Liver (tissue), 8 donors: ENCODE measurements at regions not wholly inside any gene's neighbourhood (a gene's known extent, or its start where the extent isn't known, plus 50 kb on each side); places are given as distances from the start of the nearest gene placed in this dataset.

Source experiments
- DNase-seq: peaks from one replicate; pipeline ENCODE4 v3.0.0-alpha.2; 2017; ENCODE audit warnings: low spot score
- H3K27ac ChIP-seq, 2 donors: one replicate each; pipeline ENCODE4 v1.7.0; 2013; ENCODE audit warnings: inconsistent platforms in 2 of 2, low read length in 2 of 2, control low read depth in 1 of 2, low read depth in 1 of 2, mild to moderate bottlenecking in 1 of 2
- H3K27me3 ChIP-seq, 4 donors: one replicate each; pipeline versions ENCODE4 v1.6.1 to v1.7.0; 2013; ENCODE audit warnings: low read length in 3 of 4, inconsistent platforms in 1 of 4, mild to moderate bottlenecking in 1 of 4, moderate library complexity in 1 of 4; ENCODE audit not compliant: control insufficient read depth in 4 of 4, insufficient read depth in 4 of 4
- H3K36me3 ChIP-seq, 4 donors: one replicate each; pipeline versions ENCODE4 v1.6.1 to v1.7.0; 2013; ENCODE audit warnings: low read length in 3 of 4, mild to moderate bottlenecking in 3 of 4, low read depth in 1 of 4, moderate library complexity in 1 of 4; ENCODE audit not compliant: control insufficient read depth in 4 of 4, insufficient read depth in 3 of 4
- H3K4me1 ChIP-seq, 4 donors: one replicate each; pipeline versions ENCODE4 v1.6.1 to v1.7.0; 2013; ENCODE audit warnings: low read length in 3 of 4, mild to moderate bottlenecking in 3 of 4, moderate library complexity in 1 of 4; ENCODE audit not compliant: control insufficient read depth in 4 of 4, insufficient read depth in 4 of 4
- H3K4me3 ChIP-seq, 3 donors: one replicate each; pipeline versions ENCODE4 v1.6.1 to v1.7.0; 2013; ENCODE audit warnings: low read length in 3 of 3, control low read depth in 1 of 3, low read depth in 1 of 3, mild to moderate bottlenecking in 1 of 3
- H3K9ac ChIP-seq, 2 donors: one replicate each; pipeline ENCODE4 v1.7.0; 2013; ENCODE audit warnings: low read length in 2 of 2, mild to moderate bottlenecking in 2 of 2, moderate library complexity in 2 of 2, control low read depth in 1 of 2, low read depth in 1 of 2
- H3K9me3 ChIP-seq, 4 donors: one replicate each; pipeline versions ENCODE4 v1.6.1 to v1.7.0; 2013; ENCODE audit warnings: low read length in 3 of 4; ENCODE audit not compliant: control insufficient read depth in 4 of 4
- ATF3 ChIP-seq: IDR thresholded peaks from 2 replicates; pipeline ENCODE4 v1.6.1; 2016; ENCODE audit warnings: antibody characterized with exemption
- CTCF ChIP-seq: fragments of 150-350 bp; IDR thresholded peaks from 2 replicates; pipeline ENCODE4 v1.5.1; 2017; ENCODE audit warnings: improper control_type of control experiment, low read depth, low read length; ENCODE audit not compliant: missing input control
- EGR1 ChIP-seq, 2 donors: IDR thresholded peaks; 2 replicates each; pipeline ENCODE4 v1.6.1; 2016 to 2018; ENCODE audit warnings: antibody characterized with exemption in 2 of 2, low read depth in 2 of 2
- FOXA1 ChIP-seq: IDR thresholded peaks from 2 replicates; pipeline ENCODE4 v1.6.1; 2016; ENCODE audit warnings: antibody characterized with exemption
- FOXA2 ChIP-seq: IDR thresholded peaks from 2 replicates; pipeline ENCODE4 v1.6.1; 2016; ENCODE audit warnings: antibody characterized with exemption
- GABPA ChIP-seq, 2 donors: IDR thresholded peaks in 1 of 2; conservative IDR thresholded peaks in 1 of 2; 2 replicates each; pipeline ENCODE4 v1.6.1; 2016; ENCODE audit warnings: antibody characterized with exemption in 2 of 2, mild to moderate bottlenecking in 1 of 2, moderate library complexity in 1 of 2
- HNF4A ChIP-seq, 2 donors: conservative IDR thresholded peaks; 2 replicates each; pipeline ENCODE4 v1.6.1; 2016; ENCODE audit warnings: antibody characterized with exemption in 2 of 2, mild to moderate bottlenecking in 2 of 2
- HNF4G ChIP-seq: IDR thresholded peaks from 2 replicates; pipeline ENCODE4 v1.6.1; 2016; ENCODE audit warnings: antibody characterized with exemption
- JUND ChIP-seq, 2 donors: IDR thresholded peaks; 2 replicates each; pipeline ENCODE4 v1.6.1; 2016; ENCODE audit warnings: antibody characterized with exemption in 2 of 2
- MAX ChIP-seq: IDR thresholded peaks from 2 replicates; pipeline ENCODE4 v1.6.1; 2016; ENCODE audit warnings: antibody characterized with exemption
- NR2F2 ChIP-seq: IDR thresholded peaks from 2 replicates; pipeline ENCODE4 v1.6.1; 2016; ENCODE audit warnings: antibody characterized with exemption
- RAD21 ChIP-seq, 2 donors: IDR thresholded peaks; 2 replicates each; pipeline ENCODE4 v1.6.1; 2016; ENCODE audit warnings: antibody characterized with exemption in 2 of 2, mild to moderate bottlenecking in 2 of 2
- REST ChIP-seq: IDR thresholded peaks from 2 replicates; pipeline ENCODE4 v1.6.1; 2016; ENCODE audit warnings: antibody characterized with exemption, mild to moderate bottlenecking
- RXRA ChIP-seq, 2 donors: IDR thresholded peaks; 2 replicates each; pipeline ENCODE4 v1.6.1; 2017 to 2018; ENCODE audit warnings: antibody characterized with exemption in 2 of 2, mild to moderate bottlenecking in 1 of 2
- SP1 ChIP-seq: IDR thresholded peaks from 2 replicates; pipeline ENCODE4 v1.6.1; 2018; ENCODE audit warnings: antibody characterized with exemption, mild to moderate bottlenecking
- TAF1 ChIP-seq: conservative IDR thresholded peaks from 2 replicates; pipeline ENCODE4 v1.6.1; 2016; ENCODE audit warnings: antibody characterized with exemption, mild to moderate bottlenecking
- YY1 ChIP-seq: IDR thresholded peaks from 2 replicates; pipeline ENCODE4 v1.6.1; 2016; ENCODE audit warnings: antibody characterized with exemption, mild to moderate bottlenecking
- ZBTB33 ChIP-seq: IDR thresholded peaks from 2 replicates; pipeline ENCODE4 v1.6.1; 2016; ENCODE audit warnings: antibody characterized with exemption
- WGBS: extraction: QIAGEN DNeasy Blood & Tissue Kit; methylation state at CpG from one replicate; pipeline ENCODE4 v1.1.7; 2013; 5-methylcytosine and 5-hydroxymethylcytosine counted together
- donor health status: healthy.
- donor health status: healthy.
- donor health status: healthy.
- donor health status: healthy.
- donor health status: healthy.

GRCh38 chr12:38417101-38417500 lies 100.5 kb downstream of the ALG10B start:
- H3K27me3 ChIP-seq = no peaks in the 10 kb centered on the region
- no peak overlapping the region for H3K4me3 ChIP-seq
- H3K27ac ChIP-seq = no peak overlapping the region
- DNase-seq = no peak
- H3K4me1 ChIP-seq = no peaks in the 10 kb centered on the region
- H3K36me3 ChIP-seq = no peaks in the 10 kb centered on the region
- TF ChIP-seq FOXA1 (no peak), RXRA (IDR thresholded peaks at IDR 0.05) (no peak), GABPA (IDR thresholded peaks at IDR 0.05 in 1 of 2, conservative IDR thresholded peaks at IDR 0.05 in 1 of 2) (no peak), JUND (IDR thresholded peaks at IDR 0.05) (no peak), CTCF (no peak), HNF4G (no peak), YY1 (no peak), TAF1 (no peak), NR2F2 (no peak), SP1 (no peak), FOXA2 (no peak), REST (no peak), RAD21 (IDR thresholded peaks at IDR 0.05) (no peak), HNF4A (conservative IDR thresholded peaks at IDR 0.05) (no peak), EGR1 (IDR thresholded peaks at IDR 0.05; ENCODE audit: low read depth in 2 of 2) (no peak), ATF3 (no peak), ZBTB33 (no peak), MAX (no peak)
- 84% methylated on average over 1 of the region's 1 CpG for WGBS
- no peaks in the 10 kb centered on the region for H3K9me3 ChIP-seq
- no peak overlapping the region for H3K9ac ChIP-seq
